ENCODE measurements at regions not wholly inside any gene's neighbourhood (a gene's known extent, or its start where the extent isn't known, plus 50 kb on each side); places are given as distances from the start of the nearest gene placed in this dataset.

DNA sequence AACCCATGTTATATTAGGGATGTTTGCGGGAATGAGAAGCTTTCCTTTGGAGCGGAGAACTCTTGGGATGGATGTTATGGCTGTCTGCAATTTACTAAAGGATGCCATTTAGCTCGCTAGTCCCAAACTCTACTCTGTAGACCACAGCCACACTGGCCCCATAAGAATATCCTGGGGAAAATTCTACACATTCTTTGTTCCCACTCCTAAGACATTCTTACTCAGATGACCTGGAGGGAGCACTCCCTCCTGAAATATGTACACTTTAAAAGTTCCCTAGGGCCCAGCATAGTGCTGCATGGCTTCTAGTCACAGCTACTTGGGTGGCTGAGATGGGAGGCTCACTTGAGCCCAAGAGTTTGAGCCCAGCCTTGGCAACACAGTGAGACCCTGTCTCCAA, 288.7 kb upstream of the RORA start:
- no TSS peak for BruUV-seq (replicated peaks)
- intact Hi-C loops (cut with micrococcal nuclease) (no loop called here), dilution Hi-C loops (cut with MboI; ENCODE audit: extremely low pct_ligation_motif_present, low sequenced_read_pairs) (no loop called here)
- ChIA-PET CTCF (interaction anchor here (0.7 kb wide), 1 partner anchor 11 kb away, joined by 3 read pairs; no protein-coding TSS in a partner anchor), POLR2A (no interaction called here)
- no peak overlapping the region for H3K4me2 ChIP-seq (ENCODE audit: insufficient read depth, low read length)
- H3K36me3 ChIP-seq (ENCODE audit: control insufficient read depth in 2 of 2, extremely low read depth in 1 of 2, insufficient read depth in 2 of 2, low read length in 2 of 2) = no peaks in the 10 kb centered on the region
- peaks cover 3% of the 10 kb centered on the region for H3K4me1 ChIP-seq (ENCODE audit: control insufficient read depth, extremely low read depth, insufficient read depth, low read length)
- no peak overlapping the region for H3K4me3 ChIP-seq (replicated peaks in 1 of 3; ENCODE audit: insufficient read depth in 1 of 3, low read depth in 1 of 3, low read length in 3 of 3)
- no peak overlapping the region for H2AFZ ChIP-seq (ENCODE audit: low read depth, low read length)
- no peaks in the 10 kb centered on the region for H3K9me1 ChIP-seq (replicated peaks; ENCODE audit: control insufficient read depth, extremely low read depth, insufficient read depth, low read length)
- no peaks in the 10 kb centered on the region for H3K79me2 ChIP-seq (ENCODE audit: control insufficient read depth, insufficient read depth, low read length)
- TF ChIP-seq FOS (IDR thresholded peaks at IDR 0.05; ENCODE audit: borderline replicate concordance, insufficient read depth, low read length) (no peak), POLR2A (IDR thresholded peaks at IDR 0.05; ENCODE audit: low read depth, low read length) (no peak), POLR2AphosphoS5 (IDR thresholded peaks at IDR 0.05; ENCODE audit: insufficient read depth, low read depth, low read length) (no peak), JUN (IDR thresholded peaks at IDR 0.05; ENCODE audit: borderline replicate concordance, insufficient read depth, insufficient read length, low read depth) (no peak), MYC (IDR thresholded peaks at IDR 0.05; ENCODE audit: low read depth, low read length) (no peak), GATA2 (IDR thresholded peaks at IDR 0.05; ENCODE audit: insufficient read depth, insufficient read length, low read depth, low read length) (no peak), EZH2 (IDR thresholded peaks at IDR 0.05; ENCODE audit: borderline replicate concordance, low read depth, low read length, severe bottlenecking) (no peak)
- TF ChIP-seq, protein P1, sequence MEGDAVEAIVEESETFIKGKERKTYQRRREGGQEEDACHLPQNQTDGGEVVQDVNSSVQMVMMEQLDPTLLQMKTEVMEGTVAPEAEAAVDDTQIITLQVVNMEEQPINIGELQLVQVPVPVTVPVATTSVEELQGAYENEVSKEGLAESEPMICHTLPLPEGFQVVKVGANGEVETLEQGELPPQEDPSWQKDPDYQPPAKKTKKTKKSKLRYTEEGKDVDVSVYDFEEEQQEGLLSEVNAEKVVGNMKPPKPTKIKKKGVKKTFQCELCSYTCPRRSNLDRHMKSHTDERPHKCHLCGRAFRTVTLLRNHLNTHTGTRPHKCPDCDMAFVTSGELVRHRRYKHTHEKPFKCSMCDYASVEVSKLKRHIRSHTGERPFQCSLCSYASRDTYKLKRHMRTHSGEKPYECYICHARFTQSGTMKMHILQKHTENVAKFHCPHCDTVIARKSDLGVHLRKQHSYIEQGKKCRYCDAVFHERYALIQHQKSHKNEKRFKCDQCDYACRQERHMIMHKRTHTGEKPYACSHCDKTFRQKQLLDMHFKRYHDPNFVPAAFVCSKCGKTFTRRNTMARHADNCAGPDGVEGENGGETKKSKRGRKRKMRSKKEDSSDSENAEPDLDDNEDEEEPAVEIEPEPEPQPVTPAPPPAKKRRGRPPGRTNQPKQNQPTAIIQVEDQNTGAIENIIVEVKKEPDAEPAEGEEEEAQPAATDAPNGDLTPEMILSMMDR (IDR thresholded peaks at IDR 0.05; ENCODE audit: extremely low read depth in 1 of 2, insufficient read depth in 1 of 2, low read depth in 1 of 2, low read length in 2 of 2) = no peak
- TF ChIP-seq, protein P2, sequence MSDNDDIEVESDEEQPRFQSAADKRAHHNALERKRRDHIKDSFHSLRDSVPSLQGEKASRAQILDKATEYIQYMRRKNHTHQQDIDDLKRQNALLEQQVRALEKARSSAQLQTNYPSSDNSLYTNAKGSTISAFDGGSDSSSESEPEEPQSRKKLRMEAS (IDR thresholded peaks at IDR 0.05; ENCODE audit: insufficient read depth, insufficient read length) = no peak
- DNase-seq (ENCODE audit: low read depth, low spot score) (no peak), FAIRE-seq (no peak)
- no peak overlapping the region for H3K27ac ChIP-seq (ENCODE audit: insufficient read depth, low read depth, low read length)
- no peaks in the 10 kb centered on the region for H3K9me3 ChIP-seq (replicated peaks; ENCODE audit: control insufficient read depth, insufficient read depth, low read length)
- H3K9ac ChIP-seq (replicated peaks; ENCODE audit: extremely low read depth, insufficient read depth, low read length) = no peak overlapping the region
- peaks cover 0 to 3% of the 10 kb centered on the region in 2 experiments for H3K27me3 ChIP-seq (ENCODE audit: control insufficient read depth in 2 of 2, insufficient read depth in 2 of 2, low read length in 2 of 2)
- H4K20me1 ChIP-seq (replicated peaks; ENCODE audit: control insufficient read depth, extremely low read depth, insufficient read depth, low read length) = no peaks in the 10 kb centered on the region
